ENCODE measurements at regions not wholly inside any gene's neighbourhood (a gene's known extent, or its start where the extent isn't known, plus 50 kb on each side); places are given as distances from the start of the nearest gene placed in this dataset.
"Not testable (repeated sequence)": the region's sequence is repeated elsewhere in the genome, so short reads cannot be mapped to it uniquely, and the experiment has no call there.

- DNase-seq, result no peak
These were observed 1794.1 kb upstream of the RAG2 start for GRCh38 chr11:38392176-38392575.

- no peak for DNase-seq
These were observed 1786.5 kb upstream of the RAG2 start for GRCh38 chr11:38384568-38384967.

GRCh38 chr11:38365274-38365673 is 1767.2 kb upstream of the RAG2 start:
- DNase-seq, result no peak

GRCh38 chr11:38356255-38356654 is 1758.2 kb upstream of the RAG2 start:
- DNase-seq, result no peak

- no peak for DNase-seq
These were observed 1747.2 kb upstream of the RAG2 start for GRCh38 chr11:38345286-38345685.

- not testable (repeated sequence) for DNase-seq
These were observed 1743.6 kb upstream of the RAG2 start for GRCh38 chr11:38341612-38342011.

- no peak for DNase-seq
These were observed 1741.9 kb upstream of the RAG2 start for GRCh38 chr11:38339835-38340440.

GRCh38 chr11:38338022-38338421 is 1740.0 kb upstream of the RAG2 start:
- not testable (repeated sequence) for DNase-seq

- no peak for DNase-seq
These were observed 1734.0 kb upstream of the RAG2 start for GRCh38 chr11:38332046-38332445.

GRCh38 chr11:38330578-38330977 is 1732.5 kb upstream of the RAG2 start:
- DNase-seq, result no peak

- DNase-seq, result no peak
These were observed 1726.1 kb upstream of the RAG2 start for GRCh38 chr11:38323961-38324761.

- no peak for DNase-seq
These were observed 1717.1 kb upstream of the RAG2 start for GRCh38 chr11:38315151-38315550.

GRCh38 chr11:38307455-38307854 is 1709.4 kb upstream of the RAG2 start:
- DNase-seq, result no peak

- DNase-seq, result no peak
These were observed 1707.6 kb upstream of the RAG2 start for GRCh38 chr11:38305682-38306081.

GRCh38 chr11:38304926-38305325 is 1706.9 kb upstream of the RAG2 start:
- no peak for DNase-seq

GRCh38 chr11:38302564-38302963 is 1704.5 kb upstream of the RAG2 start:
- DNase-seq, result no peak

GRCh38 chr11:38300570-38300969 is 1702.5 kb upstream of the RAG2 start:
- DNase-seq, result no peak

GRCh38 chr11:38296211-38296776 is 1698.3 kb upstream of the RAG2 start:
- no peak for DNase-seq

GRCh38 chr11:38282718-38283117 is 1684.7 kb upstream of the RAG2 start:
- DNase-seq, result no peak

- DNase-seq, result no peak
These were observed 1680.6 kb upstream of the RAG2 start for GRCh38 chr11:38278457-38279141.

GRCh38 chr11:38274031-38274430 is 1676.0 kb upstream of the RAG2 start:
- no peak for DNase-seq

- DNase-seq, result no peak
These were observed 1674.3 kb upstream of the RAG2 start for GRCh38 chr11:38272376-38272775.

GRCh38 chr11:38266691-38267090 is 1668.7 kb upstream of the RAG2 start:
- no peak for DNase-seq

GRCh38 chr11:38256436-38256835 is 1658.4 kb upstream of the RAG2 start:
- no peak for DNase-seq
